HG02938 (cell line): ENCODE measurements at regions not wholly inside any gene's neighbourhood (a gene's known extent, or its start where the extent isn't known, plus 50 kb on each side); places are given as distances from the start of the nearest gene placed in this dataset.

Source experiments
- ATAC-seq: cut with Tn5 transposase; IDR thresholded peaks from one replicate; pipeline ENCODE4 v1.9.1; 2021; ENCODE audit warnings: mild to moderate bottlenecking, moderate library complexity; ENCODE audit not compliant: unreplicated experiment

DNA sequence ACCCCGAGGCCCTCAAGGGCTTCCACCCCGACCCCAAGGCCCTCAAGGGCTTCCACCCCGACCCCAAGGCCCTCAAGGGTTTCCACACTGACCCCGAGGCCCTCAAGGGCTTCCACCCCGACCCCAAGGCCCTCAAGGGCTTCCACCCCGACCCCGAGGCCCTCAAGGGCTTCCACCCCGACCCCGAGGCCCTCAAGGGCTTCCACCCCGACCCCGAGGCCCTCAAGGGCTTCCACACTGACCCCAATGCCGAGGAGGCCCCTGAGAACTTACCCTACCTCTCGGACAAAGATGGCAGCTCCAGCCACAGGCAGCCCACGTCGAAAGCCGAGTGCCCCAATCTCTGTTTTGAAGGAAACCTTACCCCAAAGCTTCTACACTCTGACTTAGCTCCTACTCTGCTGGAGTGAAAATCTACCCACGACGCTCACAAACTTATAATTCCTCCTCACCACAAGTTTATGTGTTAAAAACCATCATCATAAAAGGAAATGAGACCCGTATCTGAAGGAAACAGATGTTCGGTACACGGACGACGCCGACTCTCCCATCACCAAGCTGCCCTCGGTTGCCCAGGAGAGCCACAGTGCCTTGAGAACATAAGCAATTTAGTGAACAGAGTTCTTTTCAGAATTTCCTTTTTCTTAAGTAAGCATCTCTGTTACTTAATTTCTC, 61.2 kb upstream of the RPH3AL start:
- no peak for ATAC-seq

DNA sequence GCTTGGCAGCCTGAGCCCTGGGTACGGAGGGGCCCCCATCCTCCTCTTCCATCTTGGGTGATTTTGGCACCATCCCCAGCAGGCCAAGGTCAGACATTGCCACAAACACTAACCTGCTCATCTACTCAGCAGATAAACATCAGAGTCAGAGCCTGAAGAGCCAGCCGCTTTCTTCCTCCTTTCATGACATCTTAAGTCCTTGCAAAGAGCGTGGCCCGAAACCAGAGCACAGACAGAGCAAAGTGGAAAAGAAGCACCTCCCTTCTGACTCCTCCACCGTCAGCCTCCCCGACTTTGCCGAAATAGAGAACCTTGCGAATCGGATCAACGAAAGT, 60.4 kb upstream of the RPH3AL start:
- ATAC-seq: no peak

DNA sequence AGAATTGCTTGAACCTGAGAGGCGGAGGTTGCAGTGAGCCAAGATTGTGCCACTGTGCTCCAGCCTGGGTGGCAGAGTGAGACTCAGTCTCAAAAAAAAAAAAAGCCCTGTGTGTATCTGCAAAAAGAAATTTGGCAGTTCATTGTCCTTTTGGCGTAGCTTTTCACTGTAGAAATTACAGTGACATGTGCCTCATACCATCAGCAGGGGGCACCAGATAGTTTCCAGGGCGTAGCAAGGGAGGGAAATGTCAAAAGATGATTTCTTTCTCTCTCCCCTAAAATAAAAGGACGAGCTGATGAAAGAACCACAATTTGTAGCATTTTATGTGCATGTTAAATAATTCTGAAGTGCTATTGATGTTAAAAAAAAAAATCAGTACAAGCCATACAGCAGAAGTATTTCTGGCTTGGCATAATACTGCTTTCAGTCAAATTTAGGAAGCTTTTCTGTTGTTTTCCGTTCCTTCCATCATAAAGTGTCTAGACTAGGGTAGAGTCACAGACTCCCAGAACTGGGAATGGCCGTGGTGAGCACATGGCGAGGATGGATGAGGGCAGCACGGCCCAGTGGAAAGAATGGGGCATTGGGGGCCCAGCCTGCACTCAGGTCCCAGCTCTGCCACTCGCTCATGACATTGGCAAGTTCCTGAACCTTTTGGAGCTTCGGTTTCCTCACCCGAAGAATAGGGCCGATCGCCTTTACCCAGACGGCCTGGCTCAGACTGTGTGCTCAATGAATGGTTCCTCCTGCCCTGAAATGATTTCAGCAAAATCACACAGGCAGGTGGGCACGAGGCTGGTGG, 59.8 kb upstream of the RPH3AL start:
- no peak for ATAC-seq

DNA sequence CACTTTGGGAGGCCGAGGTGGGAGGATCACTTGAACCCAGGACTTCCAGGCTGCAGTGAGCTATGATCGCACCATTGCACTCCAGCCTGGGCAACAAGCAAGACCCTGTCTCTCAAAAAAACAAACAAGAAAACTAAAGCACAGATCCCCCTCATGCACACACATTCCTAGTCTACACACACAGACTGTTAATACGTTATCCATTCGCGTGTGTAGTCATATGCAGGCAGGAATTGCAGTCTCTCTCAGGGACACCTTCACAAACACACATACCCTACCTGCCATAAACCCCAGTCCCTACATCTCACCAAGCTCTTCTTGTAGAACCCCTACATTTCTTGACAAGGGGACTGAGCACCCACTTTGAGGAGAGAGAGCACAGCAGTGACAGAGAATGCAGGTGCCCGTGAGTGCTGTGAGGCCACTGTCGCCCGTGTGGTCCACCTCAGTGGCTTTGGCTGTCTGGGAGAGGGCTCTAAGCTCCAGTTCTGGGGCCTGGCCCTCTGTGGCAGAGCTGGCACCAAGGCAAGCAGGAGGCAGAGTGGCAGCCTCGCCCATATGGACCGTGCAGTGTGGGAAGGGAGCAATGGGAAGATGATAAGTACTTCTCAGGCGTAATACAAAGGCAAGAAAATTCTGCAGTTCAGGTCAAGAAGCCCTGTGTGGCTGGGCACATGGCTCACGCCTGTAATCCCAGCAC, 59.0 kb upstream of the RPH3AL start:
- no peak for ATAC-seq

DNA sequence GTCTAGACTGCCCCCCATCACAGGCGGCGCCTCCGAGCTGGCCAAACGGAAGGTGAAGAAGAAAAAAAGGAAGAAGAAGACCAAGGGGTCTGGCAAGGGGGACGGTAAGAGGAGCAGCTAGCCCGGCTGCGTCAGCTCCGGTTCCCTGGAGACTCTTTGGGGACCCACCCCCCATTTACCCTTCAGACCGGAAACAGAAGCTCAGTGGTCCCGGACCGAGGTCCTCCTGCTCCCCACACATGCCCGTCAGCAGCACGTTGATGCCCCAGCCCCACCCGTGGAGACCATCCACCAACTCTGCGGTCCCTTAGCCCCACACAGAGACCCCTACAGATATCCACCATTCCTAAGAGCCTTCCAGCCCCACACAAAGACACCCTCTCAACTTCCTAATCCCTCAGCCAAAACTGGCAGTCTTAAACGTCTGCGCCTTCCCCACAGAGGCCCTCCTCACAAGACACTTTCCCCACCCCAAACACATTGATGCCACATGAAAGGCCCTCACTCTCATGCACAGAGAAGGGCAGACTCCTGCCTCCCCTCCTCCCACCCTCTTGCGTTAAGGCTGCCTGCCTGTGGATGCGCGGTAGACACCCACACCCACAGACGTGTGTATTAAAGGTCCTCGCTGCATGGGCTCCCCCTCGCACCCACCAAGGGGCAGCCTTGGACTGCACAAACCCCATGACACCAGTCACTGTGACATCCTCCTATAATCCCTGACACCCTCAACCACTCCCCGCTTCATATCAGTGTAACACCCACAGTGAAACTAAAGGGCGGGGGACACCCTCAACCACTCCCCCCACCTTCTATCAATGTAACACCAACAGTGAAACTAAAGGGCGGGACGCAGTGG, 58.2 kb upstream of the RPH3AL start:
- ATAC-seq: no peak

DNA sequence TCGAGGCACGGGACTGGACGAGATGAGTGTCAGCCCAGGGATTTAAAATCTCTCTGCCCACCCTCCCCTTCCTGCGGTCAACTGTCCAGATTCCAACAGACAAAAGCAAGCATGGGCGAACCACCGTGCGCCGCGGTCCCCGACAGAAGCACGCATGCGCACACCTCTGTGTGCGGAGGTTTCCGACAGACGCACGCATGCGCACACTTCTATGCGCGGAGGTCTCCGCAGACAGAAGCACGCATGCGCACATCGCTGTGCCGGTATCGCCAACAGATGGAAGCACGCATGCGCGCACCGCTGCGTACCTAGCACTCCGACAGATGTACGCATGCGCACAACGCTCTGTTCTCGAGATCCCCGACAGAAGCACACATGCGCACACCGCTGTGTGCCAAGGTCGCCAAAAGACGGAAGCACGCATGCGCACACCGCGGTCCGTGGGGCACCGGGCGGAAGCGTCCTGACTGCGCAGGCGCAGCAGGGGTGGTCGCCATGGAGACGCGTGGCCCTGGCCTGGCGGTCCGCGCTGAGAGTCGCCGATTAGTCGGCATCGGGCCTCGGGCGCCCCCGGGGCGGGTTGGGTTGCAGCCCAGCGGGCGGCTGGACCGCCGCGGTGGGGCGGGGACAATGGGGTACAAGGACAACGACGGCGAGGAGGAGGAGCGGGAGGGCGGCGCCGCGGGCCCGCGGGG, 57.4 kb upstream of the RPH3AL start:
- peak; percentile 84 for ATAC-seq

DNA sequence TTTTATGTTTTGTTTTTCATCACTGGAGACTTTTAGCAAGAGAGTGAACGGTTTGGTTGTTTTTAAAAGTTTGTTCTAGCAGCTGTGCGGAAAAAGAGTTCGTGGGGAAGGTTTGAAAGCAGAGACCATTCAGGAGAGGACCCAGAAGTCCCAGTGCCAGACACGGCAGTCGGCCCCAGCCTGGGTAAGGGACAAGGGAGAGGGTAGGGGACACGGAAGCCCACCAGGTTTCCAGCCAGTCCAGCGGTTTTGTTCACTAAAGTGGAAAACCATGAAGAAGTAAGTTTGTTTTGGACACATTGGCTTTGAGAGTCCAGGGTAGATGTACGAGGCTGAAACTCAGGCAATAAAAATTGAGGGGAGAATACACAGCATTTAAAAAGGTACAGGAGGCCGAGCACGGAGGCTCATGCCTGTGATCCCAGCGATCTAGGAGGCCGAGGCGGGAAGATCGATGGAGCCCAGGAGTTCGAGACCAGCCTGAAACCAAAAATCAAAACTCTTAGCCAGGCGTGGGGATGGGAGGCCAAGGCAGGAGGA, 56.8 kb upstream of the RPH3AL start:
- peak; percentile 4 for ATAC-seq

DNA sequence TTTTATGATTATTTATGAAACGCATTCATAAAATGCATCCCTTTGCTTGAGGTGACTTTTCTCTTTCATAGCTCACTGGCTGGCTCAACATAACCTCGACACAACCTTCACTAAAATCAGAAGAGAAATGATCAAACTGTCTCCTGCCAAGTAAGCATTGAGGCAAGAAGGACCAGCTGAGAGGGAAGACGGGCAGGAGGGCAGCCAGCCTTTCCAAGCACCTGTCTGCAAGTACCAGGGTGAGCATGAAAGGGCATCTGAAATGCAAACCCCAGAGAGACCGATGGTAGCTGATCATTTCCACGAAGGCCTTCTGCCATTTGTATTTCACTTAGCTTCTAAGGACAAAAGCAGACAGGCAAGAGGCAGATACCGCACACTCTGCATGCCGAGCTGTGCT, 52.1 kb upstream of the RPH3AL start:
- no peak for ATAC-seq
